KBM-7 (cell line): ENCODE measurements at regions not wholly inside any gene's neighbourhood (a gene's known extent, or its start where the extent isn't known, plus 50 kb on each side); places are given as distances from the start of the nearest gene placed in this dataset.
"Not testable (repeated sequence)": the region's sequence is repeated elsewhere in the genome, so short reads cannot be mapped to it uniquely, and the experiment has no call there.

ENCODE experiments used
- DNase-seq: peaks from one replicate; pipeline ENCODE4 v3.0.0-alpha.2; 2015
- in situ Hi-C: fragments of 300-500 bp; cut with MboI; formaldehyde crosslinking; loops from 2 replicates; pipeline ENCODE4 v1.14.3; 2020; ENCODE audit warnings: low sequenced_read_pairs, low pct_unique_long_range_greater_than_20kb, mixed read lengths

DNA sequence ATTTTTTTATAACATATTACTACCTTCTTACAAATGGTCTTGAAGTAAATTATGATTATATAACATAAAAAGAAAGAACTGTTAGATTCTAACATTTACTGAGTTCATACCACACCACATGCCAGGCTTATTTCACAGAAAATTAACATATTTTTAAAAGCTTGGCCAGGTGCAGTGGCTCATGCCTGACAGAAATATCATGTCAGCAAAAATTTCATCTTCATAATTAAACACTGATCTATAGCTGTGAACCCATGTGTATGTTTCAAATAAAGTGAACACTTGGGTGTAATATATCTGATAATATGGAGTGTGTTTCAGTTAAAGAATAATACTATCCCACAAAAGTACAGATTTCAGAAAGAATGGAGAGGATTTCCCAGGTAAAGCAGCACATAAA, 296.5 kb downstream of the SI start:
- in situ Hi-C loops, result no loop called here
- no peak for DNase-seq

DNA sequence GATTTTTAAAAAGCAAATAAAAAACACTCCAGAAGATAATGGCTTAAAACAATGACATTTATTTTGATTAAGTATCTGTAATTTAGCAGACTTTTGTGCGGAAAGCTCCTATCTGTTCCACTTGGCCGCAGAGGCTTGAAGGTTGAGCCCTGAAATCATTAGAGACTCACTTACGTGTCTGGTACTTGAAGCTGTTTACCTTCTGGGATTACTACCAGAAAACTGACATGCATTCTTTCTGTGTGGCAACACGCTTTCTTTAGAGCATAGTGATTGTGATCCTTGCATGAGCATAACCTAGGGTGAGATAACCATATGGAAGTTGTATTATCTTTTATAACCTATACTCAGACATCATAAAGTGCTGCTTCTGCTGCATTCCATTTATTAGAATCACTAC, 298.5 kb downstream of the SI start:
- DNase-seq, result no peak
- in situ Hi-C loops, result no loop called here

DNA sequence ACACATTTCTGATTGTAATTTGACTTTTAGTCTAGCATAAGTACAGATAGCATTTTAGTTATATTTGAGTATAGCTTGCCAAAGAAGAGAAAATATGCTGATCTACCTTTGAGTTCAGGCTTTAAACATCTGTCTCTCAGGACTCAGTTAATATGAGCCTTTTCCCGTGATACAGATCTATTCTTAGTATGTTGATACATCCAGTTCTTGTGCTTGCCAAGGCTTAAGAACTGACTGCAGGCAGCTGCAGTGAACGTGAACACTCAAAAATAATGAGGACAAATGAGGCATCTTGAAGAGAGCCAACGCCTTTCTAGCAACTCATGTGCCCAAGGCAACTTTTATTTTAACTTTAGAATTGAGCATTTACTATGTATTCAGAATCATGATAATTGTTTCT, 325.5 kb downstream of the SI start:
- in situ Hi-C loops, result no loop called here
- DNase-seq, result no peak

DNA sequence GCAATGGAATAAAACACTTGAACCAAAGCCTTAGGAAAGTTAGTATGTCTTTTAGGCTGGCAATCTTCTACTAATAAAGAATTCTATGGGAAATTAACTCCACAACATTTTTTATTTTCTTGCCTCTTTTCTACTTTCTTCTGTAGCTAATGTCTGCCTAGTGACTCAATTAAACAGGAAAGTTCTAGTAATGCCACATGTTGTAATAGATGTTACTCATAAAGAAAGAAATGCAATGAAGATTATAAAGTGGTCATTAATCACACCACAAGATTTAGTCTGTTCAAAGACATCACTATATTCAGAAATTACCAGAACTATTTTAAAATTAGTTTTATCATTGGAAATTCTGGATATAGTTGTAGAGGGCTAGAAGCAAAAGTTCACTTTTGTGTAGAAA, 329.7 kb downstream of the SI start:
- in situ Hi-C loops, result no loop called here
- no peak for DNase-seq

DNA sequence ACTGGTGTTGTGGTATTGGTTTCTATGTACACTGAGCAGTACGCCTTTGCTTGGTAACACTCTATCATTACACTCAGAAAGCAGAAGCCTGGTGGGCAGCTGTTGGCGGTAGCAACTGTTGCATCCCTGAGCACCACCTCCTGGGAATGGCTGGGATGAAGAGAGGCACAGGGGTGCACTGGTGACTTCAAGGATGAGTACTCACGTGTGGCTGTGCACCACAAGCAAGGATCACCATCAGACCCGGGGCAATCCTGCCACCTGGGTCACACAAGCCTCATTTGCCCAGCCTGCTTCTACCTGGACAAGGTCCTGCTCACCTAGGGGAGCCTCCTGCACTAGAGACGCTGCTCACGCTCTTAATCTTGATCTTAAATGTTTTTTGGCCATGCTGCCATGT, 336.4 kb downstream of the SI start:
- in situ Hi-C loops, result no loop called here
- no peak for DNase-seq

DNA sequence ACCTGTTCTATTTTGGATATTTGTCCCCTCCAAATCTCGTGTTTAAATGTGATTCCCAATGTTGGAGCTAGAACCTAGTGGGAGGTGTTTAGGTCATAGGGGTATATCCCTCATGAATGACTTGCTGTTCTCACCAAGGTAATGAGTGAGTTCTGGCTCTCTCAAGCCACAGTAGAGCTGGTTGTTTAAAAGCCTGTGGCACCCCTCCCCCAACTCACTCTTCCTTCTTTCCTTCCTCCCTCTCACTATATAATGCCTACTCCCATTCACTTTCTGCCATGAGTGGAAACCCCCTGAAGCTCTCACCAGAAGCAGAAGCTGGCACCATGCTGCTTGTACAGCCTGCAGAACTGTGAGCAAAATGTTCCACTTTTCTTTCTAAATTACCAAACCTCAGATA, 341.1 kb downstream of the SI start:
- in situ Hi-C loops, result no loop called here
- no peak for DNase-seq

DNA sequence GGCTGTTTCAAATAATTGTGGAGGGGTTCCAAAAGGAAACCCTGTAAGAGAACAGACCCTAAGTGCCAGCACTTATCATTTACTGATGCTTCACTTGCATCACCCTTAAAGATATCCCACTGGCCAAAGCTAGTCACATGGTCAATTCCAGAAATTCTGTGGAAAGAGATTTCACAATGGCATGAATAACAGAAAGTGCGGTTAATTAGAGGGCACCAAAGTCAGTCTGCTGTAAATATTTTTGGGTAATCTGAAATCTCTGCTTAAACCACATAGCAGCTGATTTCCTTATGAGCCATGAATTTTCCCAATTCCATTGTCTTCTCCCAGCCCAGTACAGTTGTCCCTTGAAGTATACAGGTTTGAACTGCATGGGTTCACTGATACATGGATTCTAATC, 346.1 kb downstream of the SI start:
- no peak for DNase-seq
- in situ Hi-C loops, result no loop called here

DNA sequence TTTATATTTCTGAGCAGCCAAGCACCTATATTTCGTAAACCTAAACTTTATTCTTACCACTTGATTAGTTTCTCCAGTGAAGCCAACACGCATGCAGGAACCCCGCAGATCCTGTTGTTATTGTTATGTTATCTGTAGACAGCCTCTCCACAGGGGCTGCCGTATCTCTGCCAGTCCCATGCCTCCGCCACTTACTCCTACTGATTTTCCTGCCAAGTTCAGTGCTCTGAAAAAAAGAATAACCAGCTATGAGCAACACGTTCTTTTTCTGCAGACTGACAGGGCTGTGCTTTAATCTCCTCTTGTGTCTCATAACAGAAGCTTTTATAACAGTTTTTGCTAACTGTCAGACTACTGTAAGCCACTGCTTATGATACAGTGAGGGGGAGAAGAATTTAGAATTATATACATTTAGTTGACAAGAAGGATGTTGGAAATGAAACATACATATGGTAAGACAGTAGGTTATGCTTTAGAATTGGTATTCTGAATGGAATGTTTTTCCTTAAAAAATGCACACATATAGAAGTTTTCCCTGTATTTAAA, 347.4 kb downstream of the SI start:
- no peak for DNase-seq

DNA sequence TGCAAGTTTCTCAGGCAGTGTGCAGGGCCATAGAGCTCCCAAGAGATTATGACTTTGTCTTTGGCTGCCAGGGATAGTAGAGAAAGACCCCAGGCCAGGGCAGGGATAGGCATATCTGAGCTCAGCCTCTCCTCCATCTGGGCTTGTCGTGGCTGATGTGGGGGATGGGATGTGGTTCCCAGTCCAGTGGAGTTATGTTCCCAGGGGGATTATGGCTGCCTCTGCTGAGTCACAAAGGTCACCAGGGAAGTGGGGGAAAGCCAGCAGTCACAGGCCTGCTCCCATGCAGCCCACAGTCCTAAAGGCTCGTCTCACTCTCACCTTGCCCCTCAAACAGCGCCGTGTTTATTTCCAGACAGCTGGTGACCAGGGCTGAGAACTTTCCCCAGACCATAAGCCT, 354.9 kb downstream of the SI start:
- DNase-seq, result no peak
- in situ Hi-C loops, result no loop called here

More for the DNA sequence above, 347.4 kb downstream of the SI start:
- in situ Hi-C loops, result no loop called here

DNA sequence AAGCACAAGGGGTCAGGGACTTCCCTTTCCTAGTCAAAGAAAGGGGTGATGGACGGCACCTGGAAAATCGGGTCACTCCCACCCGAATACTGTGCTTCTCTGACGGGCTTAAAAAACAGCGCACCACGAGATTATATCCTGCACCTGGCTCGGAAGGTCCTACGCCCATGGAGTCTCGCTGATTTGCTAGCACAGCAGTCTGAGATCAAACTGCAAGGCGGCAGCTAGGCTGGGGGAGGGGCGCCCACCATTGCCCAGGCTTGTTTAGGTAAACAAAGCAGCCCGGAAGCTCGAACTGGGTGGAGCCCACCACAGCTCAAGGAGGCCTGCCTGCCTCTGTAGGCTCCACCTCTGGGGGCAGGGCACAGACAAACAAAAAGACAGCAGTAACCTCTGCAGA, 375.5 kb downstream of the SI start:
- in situ Hi-C loops, DNase-seq: not testable (repeated sequence)

DNA sequence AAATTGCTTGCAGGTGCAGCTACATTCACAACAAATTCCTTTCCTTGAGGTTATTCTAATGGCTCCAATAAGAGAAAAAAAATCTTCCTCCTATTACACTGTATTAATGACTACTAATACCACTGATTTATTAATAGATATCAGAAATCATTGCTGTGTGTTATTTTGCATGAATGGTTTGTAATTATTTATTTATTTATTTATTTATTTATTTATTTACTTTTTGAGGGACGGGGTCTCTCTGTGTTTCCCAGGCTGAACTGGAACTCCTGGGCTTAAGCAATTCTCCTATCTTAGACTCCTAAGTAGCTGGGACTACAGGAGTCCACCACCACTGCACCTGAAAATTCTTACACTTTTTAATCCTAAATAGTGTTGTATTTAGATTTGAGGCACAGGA, 390.4 kb downstream of the SI start:
- in situ Hi-C loops, result no loop called here
- no peak for DNase-seq

DNA sequence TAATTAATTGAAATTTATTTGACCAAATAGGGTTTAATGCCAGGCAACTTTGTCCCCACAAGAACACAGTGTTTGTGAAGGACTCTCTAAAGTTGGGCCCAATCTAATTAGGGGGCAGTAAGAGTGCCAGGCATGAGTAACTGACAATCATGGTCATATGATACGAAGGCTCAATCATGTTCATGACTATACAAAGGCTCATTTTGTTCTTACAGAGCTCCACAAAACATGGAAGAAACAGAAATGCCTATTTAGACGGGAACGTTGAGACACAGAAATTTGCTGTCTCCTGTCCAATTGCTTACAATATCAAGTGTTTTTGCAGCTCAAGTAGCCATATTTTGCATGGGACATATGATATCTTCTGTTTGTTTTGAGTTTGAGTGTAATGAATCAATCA, 391.1 kb downstream of the SI start:
- DNase-seq, result no peak
- in situ Hi-C loops, result no loop called here

DNA sequence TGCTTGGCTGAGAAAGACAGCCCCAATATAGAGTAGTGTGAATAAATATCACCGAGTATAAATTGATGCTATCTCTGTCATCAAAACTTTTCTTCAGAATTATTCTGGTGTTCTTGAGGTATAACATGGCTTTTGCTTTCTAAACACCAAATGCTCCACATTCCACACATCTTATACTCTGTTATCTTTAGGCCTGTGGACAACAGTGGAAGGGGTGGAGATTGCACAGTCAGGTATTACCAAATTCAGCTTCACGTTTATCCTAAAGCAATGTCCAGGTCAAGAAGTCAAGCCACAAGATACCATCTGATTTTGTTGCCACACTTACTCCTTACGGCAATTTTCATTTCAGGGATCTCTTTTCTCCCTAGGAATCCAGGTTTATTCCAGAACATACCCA, 394.8 kb downstream of the SI start:
- in situ Hi-C loops, result no loop called here

DNA sequence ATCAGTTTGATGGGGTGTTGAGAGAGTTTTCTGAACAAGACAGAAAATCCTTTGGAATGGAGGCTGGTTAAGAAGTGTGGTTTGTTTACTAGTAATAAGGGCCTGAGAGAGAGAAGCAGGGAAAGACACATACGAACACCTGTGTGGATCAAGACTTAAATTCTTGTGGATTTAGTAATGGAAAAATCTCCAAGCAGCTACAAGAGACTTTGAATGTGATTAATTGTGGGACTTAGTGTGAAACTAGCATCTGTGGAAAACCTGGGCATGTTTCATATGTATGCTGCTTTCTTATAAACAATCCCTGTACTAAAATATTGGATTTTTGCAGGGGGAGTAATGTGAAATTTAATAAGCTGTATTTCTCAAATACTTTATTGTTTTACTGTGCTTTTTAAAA, 399.1 kb downstream of the SI start:
- in situ Hi-C loops, result no loop called here
- DNase-seq, result no peak

More for the DNA sequence above, 394.8 kb downstream of the SI start:
- DNase-seq, result no peak

DNA sequence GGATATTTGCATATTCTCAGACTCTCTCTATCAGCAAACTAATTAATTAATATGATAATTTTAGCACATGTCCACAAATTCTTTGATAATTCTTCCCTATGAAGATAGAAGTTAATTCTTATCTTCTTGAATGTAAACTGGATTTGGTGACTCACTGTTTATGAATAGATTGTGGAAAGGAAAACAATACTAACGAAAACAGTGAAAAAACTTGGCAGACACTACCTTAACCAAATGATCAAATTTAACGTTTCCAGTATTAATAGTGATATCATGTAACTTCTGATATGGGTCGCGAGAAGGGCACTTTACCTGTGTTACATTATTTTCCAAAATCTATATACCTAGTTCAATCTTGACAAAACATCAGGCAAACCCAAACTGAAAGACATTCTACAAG, 401.0 kb downstream of the SI start:
- in situ Hi-C loops, result no loop called here
- DNase-seq, result no peak

DNA sequence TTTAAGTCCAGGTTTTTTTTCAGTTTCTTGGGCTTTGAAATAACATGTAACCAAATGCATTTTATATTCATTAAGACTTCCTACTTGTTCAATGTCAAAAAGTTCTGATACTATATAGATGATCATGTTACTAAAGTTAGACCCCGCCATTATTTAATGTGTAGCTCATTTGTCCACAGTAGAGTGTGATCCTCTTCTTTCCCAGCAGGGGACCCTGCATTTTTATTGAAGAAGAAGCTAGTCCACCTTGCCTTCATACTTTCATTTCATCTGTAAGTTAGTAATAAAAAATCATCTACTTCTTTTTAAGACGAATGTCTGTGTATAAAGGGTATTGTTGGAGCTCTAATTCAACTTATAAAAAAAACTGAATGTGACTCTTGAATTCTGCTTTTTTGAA, 404.6 kb downstream of the SI start:
- in situ Hi-C loops, result no loop called here
- DNase-seq, result no peak

DNA sequence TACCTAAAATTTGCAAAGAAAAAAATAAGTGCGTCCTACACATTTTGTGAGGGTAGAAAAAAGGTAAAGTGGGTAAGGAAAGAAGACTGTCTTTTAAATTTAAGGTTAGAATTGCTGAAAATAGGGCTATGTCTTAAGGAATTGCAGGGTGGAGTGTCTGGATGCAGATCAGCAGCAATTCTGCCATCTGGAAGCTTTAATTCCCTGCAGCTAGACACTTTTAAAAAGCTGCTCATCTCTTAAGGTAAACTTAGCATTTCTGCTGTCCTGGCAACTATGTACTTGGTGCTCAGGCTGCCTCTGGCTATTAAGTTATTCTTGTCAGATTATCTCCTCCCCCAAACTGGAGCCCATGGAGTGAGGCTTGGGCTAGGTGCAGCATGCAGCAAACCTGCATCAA, 420.2 kb downstream of the SI start:
- in situ Hi-C loops, result no loop called here
- DNase-seq, result no peak

DNA sequence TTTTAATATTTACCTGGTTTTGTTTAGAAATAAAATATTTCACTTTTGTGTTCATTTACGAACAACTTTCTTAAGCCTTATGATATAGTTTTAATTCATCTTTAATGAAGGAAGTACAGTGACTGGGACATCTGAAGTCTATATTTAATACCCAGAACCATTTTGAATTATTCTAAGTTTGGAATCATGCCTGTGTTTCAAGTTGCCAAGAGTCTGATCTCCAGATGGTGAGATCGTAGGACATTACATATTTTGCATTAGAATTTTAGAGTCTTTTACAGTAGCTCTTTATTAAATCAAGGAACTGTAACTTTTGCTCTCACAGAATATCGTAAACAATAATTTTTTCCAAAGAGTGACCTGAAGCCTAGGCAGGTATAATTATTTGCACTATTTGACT, 420.7 kb downstream of the SI start:
- in situ Hi-C loops, result no loop called here
- DNase-seq, result no peak

DNA sequence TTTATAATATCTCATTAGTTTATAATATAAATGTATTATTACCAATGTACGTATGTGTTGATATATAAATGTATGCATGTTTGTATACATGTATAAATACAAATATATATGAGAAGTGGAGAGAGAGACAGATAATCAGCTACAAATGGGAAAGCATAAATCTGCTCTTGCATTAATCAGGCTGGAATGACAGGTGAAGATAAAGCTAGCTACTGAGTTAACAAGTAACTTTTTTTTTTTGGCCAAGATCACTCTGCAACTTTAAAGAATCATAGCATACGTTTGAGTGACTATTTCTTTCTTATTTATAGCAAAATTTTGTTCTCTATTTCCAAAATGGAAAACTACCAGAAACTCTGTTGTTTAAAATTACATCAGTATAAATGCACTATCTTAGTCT, 422.8 kb downstream of the SI start:
- no peak for DNase-seq
- in situ Hi-C loops, result no loop called here

DNA sequence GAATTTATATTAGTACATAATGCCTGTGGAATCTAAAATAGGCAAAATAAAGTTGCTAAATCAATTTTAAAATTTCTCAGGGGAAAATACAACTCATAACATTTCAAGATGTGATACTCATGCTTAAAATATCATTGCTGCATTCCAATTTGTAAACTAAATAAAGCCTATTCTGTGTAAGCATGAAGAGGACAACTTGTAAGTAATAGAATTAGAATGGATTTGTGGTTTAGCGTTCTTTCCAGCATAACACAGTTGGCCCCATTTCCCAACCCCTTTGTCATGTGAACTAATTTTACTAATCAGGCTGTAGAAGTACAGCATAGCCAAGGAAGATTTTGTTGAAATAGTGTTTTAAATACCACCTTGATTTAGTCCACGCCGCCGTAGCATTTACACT, 437.2 kb downstream of the SI start:
- DNase-seq, result no peak
- in situ Hi-C loops, result no loop called here

DNA sequence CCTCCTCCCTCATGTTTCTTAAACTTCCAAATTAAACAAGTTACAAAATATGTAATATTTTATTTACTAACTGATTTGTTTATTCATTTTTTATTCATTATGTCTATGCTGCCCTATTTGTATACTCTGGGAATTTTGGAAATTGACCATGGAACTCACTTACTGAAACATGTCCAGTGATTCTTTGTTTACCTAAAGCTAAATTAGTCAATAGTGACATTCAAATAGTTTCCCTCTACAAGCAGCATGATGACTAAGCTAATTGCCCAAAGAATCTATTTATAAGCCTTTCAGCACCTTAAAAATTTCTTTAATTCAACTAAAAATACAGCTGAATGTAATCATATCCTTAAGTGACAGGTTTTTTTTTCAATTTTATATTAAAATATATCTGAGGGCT, 437.7 kb downstream of the SI start:
- in situ Hi-C loops, result no loop called here
- no peak for DNase-seq

DNA sequence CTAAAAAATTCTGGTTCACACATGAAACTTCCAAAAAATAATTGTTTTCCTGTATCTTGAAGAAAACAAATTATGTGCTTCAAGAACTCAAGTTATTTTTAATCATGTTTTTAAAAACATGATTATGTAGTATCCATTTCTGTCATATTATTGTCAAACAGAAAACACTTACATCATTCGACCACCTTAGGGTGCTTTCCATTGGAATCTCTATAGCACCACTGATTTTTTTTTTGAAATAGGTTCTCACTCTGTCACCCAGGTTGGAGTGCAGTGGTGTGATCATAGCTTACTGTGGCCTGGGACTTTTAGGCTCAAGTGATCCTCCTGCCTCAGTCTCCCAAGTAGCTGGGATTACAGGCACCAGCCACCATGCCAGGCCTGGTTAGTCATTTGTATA, 457.3 kb downstream of the SI start:
- in situ Hi-C loops, result no loop called here
- DNase-seq, result no peak
